Mesothelial cell of epicardium (in vitro differentiated cells): ENCODE measurements at regions not wholly inside any gene's neighbourhood (a gene's known extent, or its start where the extent isn't known, plus 50 kb on each side); places are given as distances from the start of the nearest gene placed in this dataset.

Experiments used
- DNase-seq, 2 experiments: peaks; one replicate each; pipeline ENCODE4 v3.0.0; 2021; ENCODE audit warnings: low spot score in 2 of 2; ENCODE audit not compliant: unreplicated experiment in 2 of 2
- H3K27ac Mint-ChIP-seq: 2 replicates; pipeline ENCODE4 v1.8.0; 2021; ENCODE audit warnings: mixed read lengths
- H3K27me3 Mint-ChIP-seq: 2 replicates; pipeline ENCODE4 v1.8.0; 2021; ENCODE audit warnings: low read depth, mixed read lengths
- H3K36me3 Mint-ChIP-seq: 2 replicates; pipeline ENCODE4 v1.8.0; 2021; ENCODE audit warnings: mixed read lengths
- H3K4me1 Mint-ChIP-seq: 2 replicates; pipeline ENCODE4 v1.8.0; 2021; ENCODE audit warnings: mixed read lengths
- H3K4me3 Mint-ChIP-seq: 2 replicates; pipeline ENCODE4 v1.8.0; 2021; ENCODE audit warnings: mild to moderate bottlenecking, moderate library complexity, mixed read lengths
- H3K9me3 Mint-ChIP-seq: 2 replicates; pipeline ENCODE4 v1.8.0; 2021; ENCODE audit warnings: mixed read lengths
- TF ChIP-seq, protein P1 (sequence below): fragments of 200-600 bp; sonication (generic); IDR thresholded peaks from one replicate; pipeline ENCODE4 v1.5.0; 2021; ENCODE audit warnings: antibody characterized with exemption; ENCODE audit not compliant: unreplicated experiment

DNA sequence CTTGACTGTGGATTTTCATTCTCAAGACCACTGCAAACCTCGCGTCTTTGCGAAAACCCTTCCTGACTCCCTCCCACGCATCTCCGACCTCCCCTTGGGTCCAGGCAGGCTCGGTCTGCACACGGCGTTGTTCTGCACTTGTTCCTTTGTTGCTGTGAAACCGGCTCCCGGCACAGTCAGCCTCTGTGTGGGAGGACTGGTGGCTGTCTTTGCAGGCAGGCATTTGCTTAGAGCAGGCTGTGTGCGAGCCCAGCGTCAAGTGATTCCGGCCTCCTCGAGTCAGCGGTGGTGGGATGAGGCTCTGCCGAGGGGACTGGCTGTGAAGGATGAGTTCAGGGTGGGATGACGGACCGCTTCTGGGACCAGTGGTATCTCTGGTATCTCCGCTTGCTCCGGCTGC, 102.6 kb upstream of the ROPN1 start:
- DNase-seq, result no peak
- Mint-ChIP-seq H3K4me1 (peaks cover 7% of the 10 kb centered on the region), H3K9me3 (no peaks in the 10 kb centered on the region), H3K36me3 (no peaks in the 10 kb centered on the region), H3K27ac (peak overlapping the region; percentile 39), H3K27me3 (no peaks in the 10 kb centered on the region), H3K4me3 (no peak overlapping the region)
- TF ChIP-seq, protein P1, sequence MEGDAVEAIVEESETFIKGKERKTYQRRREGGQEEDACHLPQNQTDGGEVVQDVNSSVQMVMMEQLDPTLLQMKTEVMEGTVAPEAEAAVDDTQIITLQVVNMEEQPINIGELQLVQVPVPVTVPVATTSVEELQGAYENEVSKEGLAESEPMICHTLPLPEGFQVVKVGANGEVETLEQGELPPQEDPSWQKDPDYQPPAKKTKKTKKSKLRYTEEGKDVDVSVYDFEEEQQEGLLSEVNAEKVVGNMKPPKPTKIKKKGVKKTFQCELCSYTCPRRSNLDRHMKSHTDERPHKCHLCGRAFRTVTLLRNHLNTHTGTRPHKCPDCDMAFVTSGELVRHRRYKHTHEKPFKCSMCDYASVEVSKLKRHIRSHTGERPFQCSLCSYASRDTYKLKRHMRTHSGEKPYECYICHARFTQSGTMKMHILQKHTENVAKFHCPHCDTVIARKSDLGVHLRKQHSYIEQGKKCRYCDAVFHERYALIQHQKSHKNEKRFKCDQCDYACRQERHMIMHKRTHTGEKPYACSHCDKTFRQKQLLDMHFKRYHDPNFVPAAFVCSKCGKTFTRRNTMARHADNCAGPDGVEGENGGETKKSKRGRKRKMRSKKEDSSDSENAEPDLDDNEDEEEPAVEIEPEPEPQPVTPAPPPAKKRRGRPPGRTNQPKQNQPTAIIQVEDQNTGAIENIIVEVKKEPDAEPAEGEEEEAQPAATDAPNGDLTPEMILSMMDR, result no peak

- peaks cover 4% of the 10 kb centered on the region for H3K4me1 Mint-ChIP-seq
- DNase-seq, result no peak
- no peaks in the 10 kb centered on the region for H3K9me3 Mint-ChIP-seq
- no peaks in the 10 kb centered on the region for H3K36me3 Mint-ChIP-seq
- no peak overlapping the region for H3K27ac Mint-ChIP-seq
- H3K4me3 Mint-ChIP-seq, result no peak overlapping the region
- H3K27me3 Mint-ChIP-seq, result no peaks in the 10 kb centered on the region
- TF ChIP-seq, protein P1, result no peak
Observed at GRCh38 chr3:124097362-124098131, 105.6 kb upstream of the ROPN1 start.

DNA sequence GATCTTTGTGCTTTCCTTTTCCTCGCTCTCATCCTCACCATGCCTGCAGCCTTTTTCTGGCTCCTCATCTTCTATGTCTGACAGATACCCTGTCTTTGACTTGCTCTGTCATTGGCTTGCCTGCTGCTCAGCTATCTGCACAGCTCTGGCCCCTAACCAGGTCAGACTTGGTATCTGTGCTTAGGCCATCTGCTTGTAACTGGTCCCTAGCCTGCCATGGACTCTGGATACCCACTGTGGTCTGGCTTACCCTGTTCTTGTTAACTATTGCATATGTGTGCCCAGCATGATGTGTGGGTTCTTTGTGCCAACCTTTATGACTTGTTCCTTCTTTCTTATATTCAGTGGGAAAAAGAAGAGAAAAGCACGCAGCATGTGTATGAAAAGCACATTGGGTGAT, 109.7 kb upstream of the ROPN1 start:
- Mint-ChIP-seq H3K4me1 (no peaks in the 10 kb centered on the region), H3K27me3 (no peaks in the 10 kb centered on the region), H3K27ac (no peak overlapping the region), H3K9me3 (no peaks in the 10 kb centered on the region), H3K4me3 (no peak overlapping the region), H3K36me3 (no peaks in the 10 kb centered on the region)
- DNase-seq, result no peak
- TF ChIP-seq, protein P1, result no peak

- TF ChIP-seq, protein P1, result no peak
- Mint-ChIP-seq H3K4me1 (no peaks in the 10 kb centered on the region), H3K4me3 (no peak overlapping the region), H3K27ac (peak overlapping the region; percentile 21), H3K9me3 (peaks cover 23% of the 10 kb centered on the region), H3K36me3 (no peaks in the 10 kb centered on the region), H3K27me3 (no peaks in the 10 kb centered on the region)
- no peak for DNase-seq
Observed at GRCh38 chr3:124107104-124107890, 115.4 kb upstream of the ROPN1 start.

- H3K27me3 Mint-ChIP-seq, result no peaks in the 10 kb centered on the region
- no peak overlapping the region for H3K4me3 Mint-ChIP-seq
- TF ChIP-seq, protein P1, result no peak
- DNase-seq, result no peak
- H3K9me3 Mint-ChIP-seq, result peaks cover 23% of the 10 kb centered on the region
- H3K4me1 Mint-ChIP-seq, result no peaks in the 10 kb centered on the region
- H3K36me3 Mint-ChIP-seq, result no peaks in the 10 kb centered on the region
- no peak overlapping the region for H3K27ac Mint-ChIP-seq
Observed at GRCh38 chr3:124108446-124108845, 116.5 kb upstream of the ROPN1 start.
